ENCODE measurements at regions not wholly inside any gene's neighbourhood (a gene's known extent, or its start where the extent isn't known, plus 50 kb on each side); places are given as distances from the start of the nearest gene placed in this dataset.

- no peak overlapping the region for H3K27ac Mint-ChIP-seq
- H3K27me3 Mint-ChIP-seq: peaks cover 13% of the 10 kb centered on the region
- H3K9me3 Mint-ChIP-seq (ENCODE audit: low read depth): no peaks in the 10 kb centered on the region
- H3K36me3 Mint-ChIP-seq (ENCODE audit: insufficient read depth): no peaks in the 10 kb centered on the region
- TF ChIP-seq, protein P1, sequence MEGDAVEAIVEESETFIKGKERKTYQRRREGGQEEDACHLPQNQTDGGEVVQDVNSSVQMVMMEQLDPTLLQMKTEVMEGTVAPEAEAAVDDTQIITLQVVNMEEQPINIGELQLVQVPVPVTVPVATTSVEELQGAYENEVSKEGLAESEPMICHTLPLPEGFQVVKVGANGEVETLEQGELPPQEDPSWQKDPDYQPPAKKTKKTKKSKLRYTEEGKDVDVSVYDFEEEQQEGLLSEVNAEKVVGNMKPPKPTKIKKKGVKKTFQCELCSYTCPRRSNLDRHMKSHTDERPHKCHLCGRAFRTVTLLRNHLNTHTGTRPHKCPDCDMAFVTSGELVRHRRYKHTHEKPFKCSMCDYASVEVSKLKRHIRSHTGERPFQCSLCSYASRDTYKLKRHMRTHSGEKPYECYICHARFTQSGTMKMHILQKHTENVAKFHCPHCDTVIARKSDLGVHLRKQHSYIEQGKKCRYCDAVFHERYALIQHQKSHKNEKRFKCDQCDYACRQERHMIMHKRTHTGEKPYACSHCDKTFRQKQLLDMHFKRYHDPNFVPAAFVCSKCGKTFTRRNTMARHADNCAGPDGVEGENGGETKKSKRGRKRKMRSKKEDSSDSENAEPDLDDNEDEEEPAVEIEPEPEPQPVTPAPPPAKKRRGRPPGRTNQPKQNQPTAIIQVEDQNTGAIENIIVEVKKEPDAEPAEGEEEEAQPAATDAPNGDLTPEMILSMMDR (IDR thresholded peaks at IDR 0.05; ENCODE audit: unreplicated experiment): no peak
- H3K4me3 Mint-ChIP-seq (ENCODE audit: low read depth): no peak overlapping the region
- H3K4me1 Mint-ChIP-seq (ENCODE audit: low read depth): no peaks in the 10 kb centered on the region
- no peak for DNase-seq (ENCODE audit: low spot score, unreplicated experiment)
Observed at GRCh38 chr21:32844653-32845436, 73.3 kb upstream of the PAXBP1 start.

DNA sequence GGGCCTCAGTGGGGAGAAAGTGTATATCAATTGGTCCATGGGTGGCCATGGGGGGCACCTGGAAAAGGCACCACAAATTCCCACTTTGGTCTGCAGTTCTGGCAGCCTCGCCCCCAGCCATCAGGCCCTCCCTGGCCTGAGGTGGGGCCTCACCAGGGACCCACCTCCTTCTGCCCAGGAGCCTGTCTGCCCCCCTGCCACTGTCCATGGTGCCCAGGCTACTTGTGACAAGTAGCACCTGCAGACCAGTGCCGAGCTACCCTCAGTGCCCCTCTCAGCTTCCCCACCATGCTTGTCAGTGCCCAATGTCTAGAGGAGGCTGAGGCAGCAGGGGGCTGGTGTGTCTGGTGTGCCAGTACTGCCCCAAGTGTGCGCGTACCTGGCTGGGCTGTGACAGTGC lies 87.1 kb upstream of the PAXBP1 start:
- no peaks in the 10 kb centered on the region for H3K36me3 Mint-ChIP-seq (ENCODE audit: insufficient read depth)
- H3K4me1 Mint-ChIP-seq (ENCODE audit: low read depth): no peaks in the 10 kb centered on the region
- H3K9me3 Mint-ChIP-seq (ENCODE audit: low read depth): peaks cover 12% of the 10 kb centered on the region

DNA sequence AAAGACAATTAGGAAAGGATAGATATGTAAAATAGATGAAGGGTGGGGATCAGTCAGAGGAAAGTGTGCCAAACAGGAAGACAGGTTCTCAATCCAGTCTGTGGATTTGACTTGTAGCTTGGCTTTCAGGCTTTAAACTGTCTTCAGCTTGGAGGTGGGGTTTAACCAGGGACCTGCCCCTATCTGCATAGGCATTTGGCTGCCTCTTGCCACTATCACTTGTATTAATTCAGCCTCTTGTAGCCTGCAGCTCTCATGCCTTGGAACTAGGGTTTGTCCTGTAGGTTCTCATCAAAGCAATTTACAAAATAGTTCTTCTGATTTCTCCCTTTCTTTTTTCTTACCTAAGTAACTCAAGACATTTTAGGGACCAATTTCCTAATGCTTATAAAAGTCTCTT lies 88.8 kb upstream of the PAXBP1 start:
- no peaks in the 10 kb centered on the region for H3K36me3 Mint-ChIP-seq (ENCODE audit: insufficient read depth)
- H3K9me3 Mint-ChIP-seq (ENCODE audit: low read depth): peaks cover 12% of the 10 kb centered on the region
- no peak overlapping the region for H3K27ac Mint-ChIP-seq
- peaks cover 8% of the 10 kb centered on the region for H3K27me3 Mint-ChIP-seq
- no peaks in the 10 kb centered on the region for H3K4me1 Mint-ChIP-seq (ENCODE audit: low read depth)
- TF ChIP-seq, protein P1 (IDR thresholded peaks at IDR 0.05; ENCODE audit: unreplicated experiment): no peak
- no peak for DNase-seq (ENCODE audit: low spot score, unreplicated experiment)
- no peak overlapping the region for H3K4me3 Mint-ChIP-seq (ENCODE audit: low read depth)

More for the DNA sequence above, 87.1 kb upstream of the PAXBP1 start:
- DNase-seq (ENCODE audit: low spot score, unreplicated experiment): no peak
- no peak overlapping the region for H3K4me3 Mint-ChIP-seq (ENCODE audit: low read depth)
- H3K27me3 Mint-ChIP-seq: peaks cover 3% of the 10 kb centered on the region
- H3K27ac Mint-ChIP-seq: no peak overlapping the region
- TF ChIP-seq, protein P1 (IDR thresholded peaks at IDR 0.05; ENCODE audit: unreplicated experiment): no peak

DNA sequence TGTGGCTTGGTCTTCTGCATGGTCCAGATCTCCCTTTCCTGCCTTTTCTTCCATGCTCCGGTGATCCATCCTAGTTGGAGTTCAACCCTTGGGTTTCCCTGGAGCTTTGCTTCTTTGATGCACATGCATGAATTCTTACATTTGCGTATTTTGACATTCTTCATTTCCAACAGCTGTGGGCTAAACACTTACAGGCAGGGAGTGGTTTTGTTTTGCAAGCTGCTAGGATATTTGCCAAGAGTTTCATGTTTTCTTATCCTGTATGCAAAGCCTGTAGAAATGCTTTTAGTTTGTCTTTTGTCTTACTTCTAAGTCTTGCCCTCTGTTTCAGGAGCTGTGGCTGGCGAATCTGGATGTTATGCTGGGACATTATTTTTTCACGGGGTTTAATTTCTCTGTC lies 90.3 kb upstream of the PAXBP1 start:
- Mint-ChIP-seq H3K9me3 (ENCODE audit: low read depth) (peaks cover 7% of the 10 kb centered on the region), H3K27me3 (peaks cover 8% of the 10 kb centered on the region), H3K36me3 (ENCODE audit: insufficient read depth) (no peaks in the 10 kb centered on the region), H3K4me3 (ENCODE audit: low read depth) (no peak overlapping the region), H3K27ac (no peak overlapping the region), H3K4me1 (ENCODE audit: low read depth) (no peaks in the 10 kb centered on the region)
- no peak for DNase-seq (ENCODE audit: low spot score, unreplicated experiment)
- TF ChIP-seq, protein P1 (IDR thresholded peaks at IDR 0.05; ENCODE audit: unreplicated experiment): no peak

DNA sequence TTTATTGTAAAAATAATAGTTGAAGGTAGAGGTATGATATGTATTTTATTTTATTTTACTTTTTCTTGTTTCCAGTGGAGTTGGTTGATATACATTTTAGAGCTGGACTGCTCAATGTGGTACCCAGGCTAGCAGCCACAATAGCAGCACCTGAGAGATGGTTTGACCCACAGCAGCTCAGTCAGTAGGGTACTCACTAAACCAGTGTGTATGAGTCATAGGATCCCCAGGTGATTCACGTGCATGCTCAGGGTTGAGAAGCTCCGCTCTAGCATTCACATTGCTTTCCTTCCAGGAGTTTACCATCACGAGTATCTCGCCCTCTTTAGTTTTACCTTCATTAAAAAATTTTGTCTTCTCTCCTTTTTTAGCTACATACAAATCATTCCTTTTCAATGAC lies 96.0 kb upstream of the PAXBP1 start:
- H3K36me3 Mint-ChIP-seq (ENCODE audit: insufficient read depth): no peaks in the 10 kb centered on the region
- no peaks in the 10 kb centered on the region for H3K9me3 Mint-ChIP-seq (ENCODE audit: low read depth)
- no peak for DNase-seq (ENCODE audit: low spot score, unreplicated experiment)
- peaks cover 13% of the 10 kb centered on the region for H3K27me3 Mint-ChIP-seq
- TF ChIP-seq, protein P1 (IDR thresholded peaks at IDR 0.05; ENCODE audit: unreplicated experiment): no peak
- H3K4me1 Mint-ChIP-seq (ENCODE audit: low read depth): no peaks in the 10 kb centered on the region
- H3K4me3 Mint-ChIP-seq (ENCODE audit: low read depth): no peak overlapping the region
- no peak overlapping the region for H3K27ac Mint-ChIP-seq

Data from progenitor cell of endocrine pancreas (in vitro differentiated cells).